Left kidney (tissue), 1 donor: ENCODE measurements at regions not wholly inside any gene's neighbourhood (a gene's known extent, or its start where the extent isn't known, plus 50 kb on each side); places are given as distances from the start of the nearest gene placed in this dataset.

Experiments used
- DNase-seq: peaks from one replicate; pipeline ENCODE4 v3.0.0-alpha.2; 2013

GRCh38 chr10:10829576-10829975 is 188.1 kb upstream of the CELF2 start:
- DNase-seq = no peak

DNA sequence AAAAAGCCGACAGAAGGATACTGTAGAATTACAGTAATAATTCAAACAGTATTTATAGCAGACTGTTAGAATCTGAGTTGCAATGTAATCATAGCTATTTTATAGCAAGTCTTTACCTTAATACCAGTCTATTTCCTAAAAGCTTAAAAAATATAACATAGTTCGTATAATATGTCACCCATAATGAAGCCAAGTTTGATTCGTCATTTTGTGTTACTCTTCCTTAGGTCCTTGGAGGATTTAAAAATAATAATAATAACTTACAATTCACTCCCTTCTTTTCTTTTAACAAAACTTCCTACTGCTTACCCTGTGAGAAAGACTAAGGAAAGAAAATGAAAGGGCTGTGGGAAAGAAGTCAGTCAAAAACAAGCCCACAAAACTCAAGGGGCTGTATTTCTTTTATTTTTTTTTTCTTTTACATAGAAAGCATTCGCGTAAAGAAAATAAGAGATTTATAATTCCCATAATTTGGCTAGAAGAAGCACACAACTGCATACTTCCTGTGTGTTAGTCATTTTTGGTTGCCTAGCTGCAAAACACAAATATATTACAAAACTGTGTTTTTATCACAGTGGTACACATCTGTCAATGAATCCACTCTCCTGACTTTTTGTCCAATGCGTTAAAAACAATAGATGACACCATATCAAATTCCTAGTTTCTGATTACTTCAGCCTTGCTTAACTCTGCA is 187.2 kb upstream of the CELF2 start:
- DNase-seq = no peak

- no peak for DNase-seq
These were observed 186.6 kb upstream of the CELF2 start for GRCh38 chr10:10831085-10831484.

- DNase-seq = no peak
These were observed 183.7 kb upstream of the CELF2 start for GRCh38 chr10:10833955-10834354.

DNA sequence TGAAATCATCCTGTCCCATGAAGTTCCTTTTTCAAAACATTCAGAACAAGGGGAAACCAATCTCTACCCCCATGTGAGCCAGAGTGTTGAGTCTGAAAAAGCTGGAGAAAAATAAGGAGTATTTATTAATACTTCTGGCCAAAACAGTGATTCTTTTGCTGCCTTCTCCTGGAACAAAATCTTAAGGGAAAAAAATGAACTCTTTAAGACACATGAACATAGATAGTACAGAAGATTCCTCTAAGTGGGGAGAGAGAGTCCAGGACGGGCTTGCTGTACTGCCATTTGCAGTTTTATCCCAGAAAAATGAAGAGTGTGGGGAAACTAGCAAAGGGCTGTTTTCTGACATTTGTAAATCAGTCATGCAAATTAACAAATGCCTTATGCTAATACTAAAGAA is 173.4 kb upstream of the CELF2 start:
- no peak for DNase-seq

DNA sequence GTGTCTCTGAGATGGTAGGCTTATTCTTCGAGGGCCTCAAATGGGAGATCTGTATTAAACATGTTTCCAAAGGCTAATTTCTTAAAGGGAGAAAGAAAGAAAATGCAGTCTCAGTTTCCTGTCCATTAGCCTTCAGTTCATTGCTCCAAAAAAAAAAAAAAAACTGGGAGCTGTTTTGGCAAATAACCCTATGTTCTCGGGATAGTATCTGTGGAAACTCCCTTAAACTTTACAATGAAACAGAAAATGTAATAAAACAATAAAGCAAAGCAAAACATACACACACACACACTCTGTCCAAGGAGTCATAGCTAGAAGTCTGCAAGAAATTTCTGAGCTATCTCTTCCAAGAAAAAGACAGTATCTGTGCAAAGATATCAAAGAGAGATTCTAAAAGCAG is 172.5 kb upstream of the CELF2 start:
- DNase-seq = no peak

GRCh38 chr10:10845826-10846503 is 171.7 kb upstream of the CELF2 start:
- no peak for DNase-seq

DNA sequence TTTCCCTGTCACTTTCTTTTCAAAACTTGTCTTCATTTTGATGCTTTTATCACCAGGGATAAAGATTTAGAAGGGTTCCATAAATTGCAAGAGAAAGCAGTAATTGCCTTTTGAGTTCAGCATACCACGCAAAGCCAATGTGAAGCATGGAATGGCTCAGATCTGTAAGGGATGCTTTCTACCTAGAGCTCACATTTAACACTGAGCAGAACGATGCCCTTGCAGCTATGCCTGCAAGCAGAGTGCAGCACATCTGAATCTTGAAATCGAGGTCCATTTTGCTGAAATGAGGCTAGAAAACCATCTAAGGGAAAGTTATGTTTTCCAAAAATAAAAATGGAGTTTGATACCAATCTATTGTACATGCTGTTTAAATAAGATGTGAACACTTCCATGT is 171.2 kb upstream of the CELF2 start:
- DNase-seq = no peak

DNA sequence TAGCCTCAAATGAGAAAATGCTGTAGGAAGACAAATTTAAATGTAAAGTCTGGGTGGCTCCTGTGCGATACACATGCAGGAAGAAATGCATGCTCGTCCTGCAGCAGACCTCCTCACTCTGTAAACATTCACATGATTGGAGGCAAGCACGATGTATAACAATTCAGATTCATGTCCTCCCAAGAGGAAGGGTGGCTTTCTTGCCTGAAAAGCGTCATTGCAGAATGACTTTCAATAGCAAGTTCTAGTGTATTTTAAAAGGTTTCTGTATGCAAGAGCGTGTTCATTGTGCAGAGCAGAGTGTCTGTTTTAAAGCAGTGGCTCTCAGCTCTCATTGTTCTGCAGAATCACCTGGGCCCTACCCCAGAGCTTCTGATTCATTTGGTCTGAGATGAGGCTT is 170.3 kb upstream of the CELF2 start:
- no peak for DNase-seq

DNA sequence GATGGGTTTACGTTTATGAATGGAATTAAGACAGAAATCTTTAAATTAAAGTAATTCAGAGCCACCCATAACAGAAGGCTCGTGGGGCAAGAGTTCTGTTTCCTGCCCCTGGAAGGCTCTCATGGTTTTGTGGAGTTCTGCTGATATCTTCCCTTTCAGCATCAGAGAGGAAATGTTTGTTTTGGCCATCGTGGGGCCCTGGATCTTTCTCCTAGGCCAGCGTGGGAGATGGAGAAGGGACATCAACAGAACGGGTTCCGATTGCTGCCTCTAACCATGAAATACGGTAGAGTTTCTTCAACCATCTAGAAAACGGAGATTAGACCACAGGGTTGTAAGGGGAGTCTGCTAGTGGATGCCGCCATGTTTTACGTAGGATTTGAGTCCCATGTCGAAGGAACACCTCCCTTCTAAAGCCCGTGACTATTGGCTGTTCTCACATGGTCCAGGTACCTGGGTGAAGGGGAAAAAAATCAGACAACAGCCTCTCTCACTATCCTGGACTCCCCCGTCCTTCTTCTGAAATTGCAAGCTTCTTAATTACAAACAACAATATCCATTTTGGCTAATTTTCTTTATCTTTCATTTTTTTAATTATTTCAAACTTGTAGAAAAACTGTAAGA is 169.1 kb upstream of the CELF2 start:
- DNase-seq = no peak

- DNase-seq = no peak
These were observed 168.4 kb upstream of the CELF2 start for GRCh38 chr10:10849306-10849705.

- no peak for DNase-seq
These were observed 167.5 kb upstream of the CELF2 start for GRCh38 chr10:10850214-10850613.

GRCh38 chr10:10852464-10852863 is 165.2 kb upstream of the CELF2 start:
- DNase-seq = no peak

DNA sequence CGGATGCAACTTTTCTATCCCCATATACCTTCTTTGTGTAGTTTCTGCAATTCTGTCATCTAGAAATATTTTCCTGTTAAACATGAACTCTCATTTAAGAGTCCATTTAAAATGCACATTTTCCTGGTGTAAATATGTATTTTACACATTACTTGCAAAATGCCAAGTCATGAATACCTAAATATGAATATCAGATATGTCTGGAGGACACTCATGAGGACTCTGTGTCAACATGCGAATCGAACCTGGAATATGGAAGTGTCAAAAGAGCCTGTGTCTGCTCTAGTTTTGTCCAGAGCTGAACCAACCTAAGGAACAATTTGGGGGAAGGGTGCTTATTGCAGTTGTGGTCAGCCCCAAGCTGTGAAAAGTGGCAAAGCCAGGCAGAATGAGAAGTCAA is 163.7 kb upstream of the CELF2 start:
- DNase-seq = no peak

- no peak for DNase-seq
These were observed 162.9 kb upstream of the CELF2 start for GRCh38 chr10:10854725-10855124.

- DNase-seq = no peak
These were observed 162.5 kb upstream of the CELF2 start for GRCh38 chr10:10855151-10855581.

DNA sequence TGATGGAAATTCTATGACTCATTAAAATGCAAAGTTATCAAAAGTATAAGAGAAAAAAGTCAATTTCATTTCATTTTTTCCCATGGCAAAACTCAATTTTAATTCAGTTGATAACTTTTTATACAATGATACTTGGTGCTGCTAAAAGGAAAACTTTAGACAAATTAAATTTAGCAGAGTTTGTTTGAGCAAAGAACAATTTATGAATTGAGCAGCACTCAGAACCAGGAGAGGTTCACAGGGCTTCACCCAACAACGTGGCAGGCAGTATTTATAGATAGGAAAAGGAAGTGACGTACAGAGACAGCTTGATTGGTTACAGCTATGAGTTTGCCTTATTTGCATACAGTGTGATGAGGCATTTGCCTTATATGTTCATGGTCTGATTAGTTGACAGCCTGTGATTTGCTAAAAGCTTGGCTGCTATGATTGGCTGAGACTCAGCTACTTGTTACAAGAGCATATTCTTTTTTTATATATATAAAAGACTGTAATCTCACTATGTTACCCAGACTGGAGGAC is 157.2 kb upstream of the CELF2 start:
- DNase-seq = no peak

DNA sequence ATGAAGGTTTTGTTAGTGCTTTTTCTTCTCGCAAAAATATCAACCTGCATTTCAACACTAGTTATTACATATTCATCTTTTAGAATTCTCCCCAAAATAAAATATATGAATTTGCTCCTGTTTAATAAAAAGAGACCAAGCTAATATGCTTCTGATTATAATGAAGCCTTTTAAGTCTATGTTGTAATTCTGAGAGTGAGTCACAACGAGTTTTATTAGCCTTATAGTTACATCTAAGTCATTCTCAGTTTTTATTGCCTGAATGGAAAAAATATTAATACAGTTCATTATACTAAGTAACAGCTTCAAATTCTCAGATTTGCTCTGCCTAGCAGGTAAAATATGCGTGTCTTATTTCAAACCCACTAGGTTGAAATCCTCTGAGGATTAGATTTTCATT is 152.4 kb upstream of the CELF2 start:
- DNase-seq = no peak

DNA sequence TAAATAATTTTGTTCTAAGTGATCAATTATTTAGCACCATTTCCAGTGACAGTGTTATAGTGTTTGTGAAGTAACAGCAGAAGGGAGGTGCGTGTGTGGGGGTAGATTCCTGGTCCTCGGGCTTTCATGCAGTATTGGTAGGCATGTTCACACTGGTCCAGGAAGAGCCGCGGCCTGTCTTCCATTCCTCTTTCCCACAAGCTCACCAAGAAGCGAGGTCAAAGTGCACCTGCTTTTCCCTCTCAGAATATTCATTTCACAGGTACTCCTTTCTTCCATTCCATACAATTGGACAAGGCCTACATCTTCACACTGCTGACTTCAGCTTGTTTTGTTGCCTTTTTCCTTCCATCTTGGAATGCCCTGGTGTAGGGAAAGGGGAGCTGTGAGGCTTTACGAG is 151.8 kb upstream of the CELF2 start:
- no peak for DNase-seq

- DNase-seq = no peak
These were observed 148.1 kb upstream of the CELF2 start for GRCh38 chr10:10869592-10869991.

DNA sequence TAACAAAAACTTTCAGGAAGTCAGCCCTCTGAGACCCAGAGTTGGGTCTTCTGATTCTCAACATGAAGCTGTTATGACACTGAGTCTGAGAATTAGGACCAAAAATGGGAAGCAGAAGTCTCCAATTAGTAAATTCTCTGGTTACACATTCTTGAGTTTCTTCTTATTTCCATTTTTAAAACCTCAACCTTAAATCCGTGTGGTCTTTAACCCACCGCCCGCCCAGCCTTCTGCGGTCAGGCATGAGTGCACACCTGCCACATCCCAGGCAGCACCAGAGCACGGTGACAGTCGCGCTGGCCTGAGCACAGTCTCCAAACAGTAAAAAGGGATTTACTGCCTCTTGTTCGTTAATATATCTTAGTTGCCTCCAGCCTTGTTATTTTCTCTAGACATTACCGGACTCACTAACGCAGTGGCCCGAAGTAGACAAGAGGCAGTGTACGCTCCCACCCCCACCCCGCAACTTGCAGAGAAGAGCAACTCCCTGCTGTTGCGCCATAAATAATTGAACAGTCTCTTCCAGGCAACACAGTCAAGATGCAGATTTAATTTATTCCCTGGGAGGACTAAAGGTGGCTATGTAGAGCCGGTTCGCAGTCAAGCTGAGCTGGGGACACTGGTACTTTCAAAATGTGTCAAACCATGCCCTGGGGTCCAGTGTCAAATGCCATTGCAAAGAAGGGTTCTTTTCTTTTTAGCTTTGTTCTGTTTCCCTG is 147.0 kb upstream of the CELF2 start:
- DNase-seq = peak; percentile 78

GRCh38 chr10:10871352-10871751 is 146.3 kb upstream of the CELF2 start:
- DNase-seq = no peak
